Stomach smooth muscle (tissue), 2 donors: ENCODE measurements at regions not wholly inside any gene's neighbourhood (a gene's known extent, or its start where the extent isn't known, plus 50 kb on each side); places are given as distances from the start of the nearest gene placed in this dataset.

ENCODE experiments used
- H3K27ac ChIP-seq: one replicate; pipeline ENCODE4 v1.7.0; 2013; ENCODE audit warnings: mild to moderate bottlenecking, low read length, inconsistent platforms
- H3K27me3 ChIP-seq, 2 donors: one replicate each; pipeline ENCODE4 v1.7.0; 2013; ENCODE audit warnings: low read length in 2 of 2; ENCODE audit not compliant: insufficient read depth in 2 of 2, control insufficient read depth in 1 of 2
- H3K36me3 ChIP-seq, 2 donors: one replicate each; pipeline ENCODE4 v1.7.0; 2013; ENCODE audit warnings: low read length in 2 of 2; ENCODE audit not compliant: control insufficient read depth in 2 of 2, insufficient read depth in 2 of 2
- H3K4me1 ChIP-seq: one replicate; pipeline ENCODE4 v1.7.0; 2013; ENCODE audit warnings: low read length; ENCODE audit not compliant: control insufficient read depth, insufficient read depth
- H3K4me3 ChIP-seq, 2 donors: one replicate each; pipeline ENCODE4 v1.7.0; 2013; ENCODE audit warnings: low read length in 2 of 2
- H3K9ac ChIP-seq, 2 donors: one replicate each; pipeline ENCODE4 v1.7.0; 2013; ENCODE audit warnings: low read length in 2 of 2, mild to moderate bottlenecking in 1 of 2
- H3K9me3 ChIP-seq, 2 donors: one replicate each; pipeline ENCODE4 v1.7.0; 2013; ENCODE audit warnings: low read length in 2 of 2; ENCODE audit not compliant: control insufficient read depth in 2 of 2
- donor health status: healthy.
- donor health status: Pancreatic carcinoma.

DNA sequence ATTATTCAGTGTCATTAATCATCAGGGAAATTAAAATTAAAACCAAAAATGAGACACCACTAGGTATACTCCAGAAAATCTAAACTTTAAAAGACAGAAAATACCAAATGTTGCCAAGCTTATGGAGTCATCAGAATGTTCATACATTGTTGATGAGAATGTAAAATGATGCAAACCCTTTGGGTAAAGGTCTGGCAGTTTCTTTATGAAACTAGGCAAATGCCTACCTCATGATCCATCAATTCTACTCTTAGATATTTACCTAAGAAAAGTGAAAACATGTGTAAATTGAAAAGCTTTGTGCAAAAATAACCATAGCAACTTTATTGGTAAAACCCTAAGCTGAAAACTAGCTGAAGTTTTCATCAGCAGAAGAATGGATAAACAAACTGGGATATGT is 329.5 kb upstream of the MEOX2 start:
- Histone ChIP-seq H3K9me3 (no peaks in the 10 kb centered on the region), H3K9ac (no peak overlapping the region), H3K4me3 (no peak overlapping the region), H3K27me3 (no peaks in the 10 kb centered on the region), H3K4me1 (no peaks in the 10 kb centered on the region), H3K27ac (no peak overlapping the region), H3K36me3 (no peaks in the 10 kb centered on the region)

GRCh38 chr7:16014031-16014430 is 327.5 kb upstream of the MEOX2 start:
- no peaks in the 10 kb centered on the region for H3K36me3 ChIP-seq

GRCh38 chr7:16007911-16008310 is 321.4 kb upstream of the MEOX2 start:
- no peaks in the 10 kb centered on the region for H3K27me3 ChIP-seq
- no peak overlapping the region for H3K4me3 ChIP-seq
- H3K27ac ChIP-seq, result no peak overlapping the region
- no peak overlapping the region for H3K9ac ChIP-seq
- H3K4me1 ChIP-seq, result no peaks in the 10 kb centered on the region
- H3K36me3 ChIP-seq, result no peaks in the 10 kb centered on the region
- H3K9me3 ChIP-seq, result no peaks in the 10 kb centered on the region

More at GRCh38 chr7:16014031-16014430, 327.5 kb upstream of the MEOX2 start:
- Histone ChIP-seq H3K4me3 (no peak overlapping the region), H3K27ac (no peak overlapping the region), H3K4me1 (no peaks in the 10 kb centered on the region), H3K9me3 (no peaks in the 10 kb centered on the region), H3K27me3 (no peaks in the 10 kb centered on the region), H3K9ac (no peak overlapping the region)

DNA sequence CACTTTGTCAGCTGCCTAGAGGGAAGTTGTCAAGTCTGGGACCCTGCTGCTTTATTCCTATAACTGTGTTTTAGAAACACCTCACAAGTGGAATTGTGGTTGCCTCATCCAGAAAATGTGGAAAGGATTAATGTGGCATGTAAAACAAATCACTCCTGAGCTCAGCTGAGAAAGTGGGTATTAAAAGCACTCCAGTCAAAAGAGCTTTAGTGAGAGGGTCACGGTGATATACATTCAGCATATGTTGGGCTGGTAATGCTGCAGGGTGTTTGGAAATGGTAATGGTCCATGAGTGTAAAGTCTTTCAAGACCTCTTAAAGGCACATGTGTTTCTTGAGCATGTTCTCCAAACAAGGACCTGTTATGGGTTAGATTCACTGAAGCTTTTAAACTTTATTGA is 318.2 kb upstream of the MEOX2 start:
- Histone ChIP-seq H3K27ac (no peak overlapping the region), H3K36me3 (no peaks in the 10 kb centered on the region), H3K27me3 (no peaks in the 10 kb centered on the region), H3K9me3 (no peaks in the 10 kb centered on the region), H3K4me1 (no peaks in the 10 kb centered on the region), H3K4me3 (no peak overlapping the region), H3K9ac (no peak overlapping the region)

- H3K27me3 ChIP-seq, result no peaks in the 10 kb centered on the region
- H3K4me3 ChIP-seq, result no peak overlapping the region
- H3K9me3 ChIP-seq, result no peaks in the 10 kb centered on the region
- H3K36me3 ChIP-seq, result no peaks in the 10 kb centered on the region
- no peak overlapping the region for H3K27ac ChIP-seq
- H3K4me1 ChIP-seq, result no peaks in the 10 kb centered on the region
- H3K9ac ChIP-seq, result no peak overlapping the region
Measured at GRCh38 chr7:16001477-16001876, 315.0 kb upstream of the MEOX2 start.

GRCh38 chr7:15998617-15999016 is 312.1 kb upstream of the MEOX2 start:
- no peaks in the 10 kb centered on the region for H3K4me1 ChIP-seq
- no peak overlapping the region for H3K4me3 ChIP-seq
- H3K9ac ChIP-seq, result no peak overlapping the region
- no peaks in the 10 kb centered on the region for H3K27me3 ChIP-seq
- no peak overlapping the region for H3K27ac ChIP-seq
- no peaks in the 10 kb centered on the region for H3K9me3 ChIP-seq
- H3K36me3 ChIP-seq, result no peaks in the 10 kb centered on the region

GRCh38 chr7:15995027-15995426 is 308.5 kb upstream of the MEOX2 start:
- no peaks in the 10 kb centered on the region for H3K27me3 ChIP-seq
- H3K9ac ChIP-seq, result no peak overlapping the region
- no peak overlapping the region for H3K27ac ChIP-seq
- no peak overlapping the region for H3K4me3 ChIP-seq
- H3K4me1 ChIP-seq, result no peaks in the 10 kb centered on the region
- no peaks in the 10 kb centered on the region for H3K36me3 ChIP-seq
- no peaks in the 10 kb centered on the region for H3K9me3 ChIP-seq

- H3K4me1 ChIP-seq, result no peaks in the 10 kb centered on the region
- H3K9ac ChIP-seq, result no peak overlapping the region
- no peaks in the 10 kb centered on the region for H3K36me3 ChIP-seq
- no peak overlapping the region for H3K4me3 ChIP-seq
- no peaks in the 10 kb centered on the region for H3K27me3 ChIP-seq
- H3K9me3 ChIP-seq, result no peaks in the 10 kb centered on the region
- H3K27ac ChIP-seq, result no peak overlapping the region
Measured at GRCh38 chr7:15989194-15989593, 302.7 kb upstream of the MEOX2 start.

DNA sequence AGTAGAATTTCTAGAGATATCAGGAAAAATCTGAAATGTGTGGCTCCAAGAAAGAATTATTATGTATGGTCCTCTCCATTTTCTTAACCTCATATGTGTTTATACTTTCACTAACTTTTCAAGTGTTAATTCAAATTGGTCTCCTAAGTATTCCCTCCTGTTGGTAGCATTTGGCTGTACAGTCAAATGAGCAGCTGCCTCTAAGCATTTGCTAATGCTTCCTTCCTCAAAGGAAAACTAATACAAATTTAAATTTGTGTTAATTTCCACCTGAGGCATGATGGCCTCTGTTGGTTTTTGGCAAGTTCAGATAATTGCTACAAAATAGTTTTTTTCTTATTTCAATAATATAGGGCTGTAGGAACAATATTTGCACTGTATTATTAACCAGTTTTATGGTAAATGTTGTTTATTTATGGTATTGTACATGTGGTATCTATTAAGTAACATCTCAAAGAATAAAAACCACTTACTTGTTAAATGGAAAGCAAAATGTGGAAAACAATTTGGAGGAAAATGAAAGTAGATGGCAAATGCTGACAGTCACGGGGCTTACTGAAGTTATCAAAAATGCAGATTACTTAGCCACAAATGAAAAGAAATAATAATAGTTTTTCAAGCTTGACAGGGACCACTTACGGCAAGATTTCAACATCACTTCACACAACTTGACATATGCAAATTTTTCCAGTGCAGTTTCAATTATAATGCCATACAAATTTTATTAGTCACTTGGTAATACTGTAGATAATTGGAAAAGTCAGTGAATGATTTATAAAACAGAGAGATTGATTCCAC is 299.3 kb upstream of the MEOX2 start:
- no peaks in the 10 kb centered on the region for H3K27me3 ChIP-seq
- H3K4me3 ChIP-seq, result no peak overlapping the region
- no peaks in the 10 kb centered on the region for H3K36me3 ChIP-seq
- no peak overlapping the region for H3K9ac ChIP-seq
- H3K4me1 ChIP-seq, result no peaks in the 10 kb centered on the region
- no peak overlapping the region for H3K27ac ChIP-seq
- H3K9me3 ChIP-seq, result no peaks in the 10 kb centered on the region

- no peak overlapping the region for H3K4me3 ChIP-seq
- no peaks in the 10 kb centered on the region for H3K4me1 ChIP-seq
- H3K9ac ChIP-seq, result no peak overlapping the region
- no peaks in the 10 kb centered on the region for H3K27me3 ChIP-seq
- no peaks in the 10 kb centered on the region for H3K9me3 ChIP-seq
- H3K27ac ChIP-seq, result no peak overlapping the region
- no peaks in the 10 kb centered on the region for H3K36me3 ChIP-seq
Measured at GRCh38 chr7:15977663-15978062, 291.2 kb upstream of the MEOX2 start.

DNA sequence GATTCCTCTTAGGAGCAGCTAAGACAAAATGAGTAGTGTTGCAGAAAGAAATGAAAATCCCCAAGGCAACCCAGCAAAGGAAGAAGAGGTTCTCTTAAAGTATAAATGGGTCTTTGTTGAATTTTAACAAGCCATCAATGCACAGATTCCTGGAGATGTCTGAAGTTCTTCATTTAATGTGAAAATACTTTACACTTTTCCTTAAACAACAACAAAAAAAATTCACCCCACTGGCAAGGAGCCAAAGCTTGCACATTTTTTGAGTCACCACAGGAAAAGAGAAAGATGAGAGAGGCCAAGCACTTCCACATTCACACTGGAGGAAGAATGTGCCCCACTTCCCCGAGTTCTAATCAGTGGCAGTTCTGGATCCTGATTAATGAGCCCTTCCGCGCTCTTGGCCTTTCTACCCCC is 286.4 kb upstream of the MEOX2 start:
- no peak overlapping the region for H3K4me3 ChIP-seq
- H3K9me3 ChIP-seq, result no peaks in the 10 kb centered on the region
- no peaks in the 10 kb centered on the region for H3K27me3 ChIP-seq
- no peak overlapping the region for H3K27ac ChIP-seq
- no peaks in the 10 kb centered on the region for H3K36me3 ChIP-seq
- no peaks in the 10 kb centered on the region for H3K4me1 ChIP-seq
- no peak overlapping the region for H3K9ac ChIP-seq
